ENCODE measurements at regions not wholly inside any gene's neighbourhood (a gene's known extent, or its start where the extent isn't known, plus 50 kb on each side); places are given as distances from the start of the nearest gene placed in this dataset.
A peak's percentile ranks its signal among the peaks of the same experiment; 100 is the strongest.

DNA sequence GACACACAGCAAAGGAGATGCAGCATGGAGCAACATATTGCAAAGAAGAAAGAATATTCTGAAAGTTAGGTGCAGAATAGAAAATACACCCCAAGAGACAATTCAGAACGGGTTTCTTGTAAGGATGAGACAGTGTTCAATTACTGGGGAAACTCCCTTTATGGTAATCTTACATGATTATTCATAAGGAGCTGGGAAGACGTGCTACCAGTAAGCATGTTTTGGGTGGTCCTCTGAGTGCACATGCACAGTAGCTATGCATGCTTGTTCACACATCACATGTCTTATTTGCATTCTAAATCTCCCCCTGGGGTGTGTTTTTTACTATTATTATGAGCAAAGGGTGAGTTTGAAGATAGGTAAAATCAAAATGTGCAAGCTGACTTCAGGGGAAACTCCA is 1448.8 kb downstream of the TECRL start:
- no peaks in the 10 kb centered on the region for H3K4me1 Mint-ChIP-seq (ENCODE audit: low read depth)
- TF ChIP-seq, protein P1, sequence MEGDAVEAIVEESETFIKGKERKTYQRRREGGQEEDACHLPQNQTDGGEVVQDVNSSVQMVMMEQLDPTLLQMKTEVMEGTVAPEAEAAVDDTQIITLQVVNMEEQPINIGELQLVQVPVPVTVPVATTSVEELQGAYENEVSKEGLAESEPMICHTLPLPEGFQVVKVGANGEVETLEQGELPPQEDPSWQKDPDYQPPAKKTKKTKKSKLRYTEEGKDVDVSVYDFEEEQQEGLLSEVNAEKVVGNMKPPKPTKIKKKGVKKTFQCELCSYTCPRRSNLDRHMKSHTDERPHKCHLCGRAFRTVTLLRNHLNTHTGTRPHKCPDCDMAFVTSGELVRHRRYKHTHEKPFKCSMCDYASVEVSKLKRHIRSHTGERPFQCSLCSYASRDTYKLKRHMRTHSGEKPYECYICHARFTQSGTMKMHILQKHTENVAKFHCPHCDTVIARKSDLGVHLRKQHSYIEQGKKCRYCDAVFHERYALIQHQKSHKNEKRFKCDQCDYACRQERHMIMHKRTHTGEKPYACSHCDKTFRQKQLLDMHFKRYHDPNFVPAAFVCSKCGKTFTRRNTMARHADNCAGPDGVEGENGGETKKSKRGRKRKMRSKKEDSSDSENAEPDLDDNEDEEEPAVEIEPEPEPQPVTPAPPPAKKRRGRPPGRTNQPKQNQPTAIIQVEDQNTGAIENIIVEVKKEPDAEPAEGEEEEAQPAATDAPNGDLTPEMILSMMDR (IDR thresholded peaks at IDR 0.05; ENCODE audit: unreplicated experiment): no peak
- H3K36me3 Mint-ChIP-seq (ENCODE audit: insufficient read depth): no peaks in the 10 kb centered on the region
- no peak overlapping the region for H3K4me3 Mint-ChIP-seq (ENCODE audit: low read depth)
- no peak overlapping the region for H3K27ac Mint-ChIP-seq
- no peaks in the 10 kb centered on the region for H3K9me3 Mint-ChIP-seq (ENCODE audit: low read depth)
- H3K27me3 Mint-ChIP-seq: no peaks in the 10 kb centered on the region
- no peak for DNase-seq (ENCODE audit: low spot score, unreplicated experiment)

DNA sequence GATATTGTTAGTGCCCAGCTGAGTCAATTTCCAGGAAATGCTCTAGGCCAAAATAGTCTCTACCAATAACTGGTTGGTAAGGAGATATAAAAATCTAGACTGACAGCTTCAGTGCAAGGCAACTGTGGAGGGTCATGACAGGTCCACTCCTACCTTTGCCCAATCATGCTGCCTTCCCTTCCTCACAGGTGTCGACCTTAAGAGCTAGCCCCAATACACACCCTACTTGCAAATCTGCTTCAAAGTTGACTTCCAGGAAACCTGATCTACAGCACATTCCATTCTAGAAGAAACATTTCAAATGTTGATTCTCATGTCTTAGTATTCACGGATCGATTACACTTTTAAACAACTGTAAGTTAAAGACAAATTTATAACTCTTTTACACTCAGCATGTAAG is 1455.5 kb downstream of the TECRL start:
- H3K36me3 Mint-ChIP-seq (ENCODE audit: insufficient read depth): no peaks in the 10 kb centered on the region
- no peak overlapping the region for H3K4me3 Mint-ChIP-seq (ENCODE audit: low read depth)
- TF ChIP-seq, protein P1 (IDR thresholded peaks at IDR 0.05; ENCODE audit: unreplicated experiment): no peak
- H3K4me1 Mint-ChIP-seq (ENCODE audit: low read depth): peaks cover 2% of the 10 kb centered on the region
- no peak for DNase-seq (ENCODE audit: low spot score, unreplicated experiment)
- peak overlapping the region; percentile 4 for H3K27ac Mint-ChIP-seq
- H3K27me3 Mint-ChIP-seq: no peaks in the 10 kb centered on the region
- no peaks in the 10 kb centered on the region for H3K9me3 Mint-ChIP-seq (ENCODE audit: low read depth)

DNA sequence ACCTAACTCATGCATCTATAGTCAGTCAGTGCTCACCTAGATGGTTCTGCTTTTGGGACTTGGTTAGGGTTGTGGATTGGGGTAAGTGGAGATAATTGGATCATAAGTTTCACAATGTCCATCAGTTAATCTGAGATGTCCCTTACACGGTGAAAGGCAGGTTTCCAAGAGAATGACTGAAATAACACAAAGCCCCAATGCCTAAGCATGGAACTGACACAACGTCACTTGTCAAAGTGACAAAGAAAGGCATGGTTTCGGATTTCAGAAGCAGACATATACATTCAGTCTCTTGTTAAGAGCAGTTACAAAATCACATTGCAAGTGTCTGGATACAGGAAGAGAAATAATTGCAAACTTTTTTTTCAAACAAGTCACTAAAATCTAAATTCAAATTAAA is 1456.9 kb downstream of the TECRL start:
- H3K4me3 Mint-ChIP-seq (ENCODE audit: low read depth): no peak overlapping the region
- no peak overlapping the region for H3K27ac Mint-ChIP-seq
- H3K4me1 Mint-ChIP-seq (ENCODE audit: low read depth): peaks cover 2% of the 10 kb centered on the region
- no peaks in the 10 kb centered on the region for H3K27me3 Mint-ChIP-seq
- H3K36me3 Mint-ChIP-seq (ENCODE audit: insufficient read depth): no peaks in the 10 kb centered on the region
- H3K9me3 Mint-ChIP-seq (ENCODE audit: low read depth): no peaks in the 10 kb centered on the region
- TF ChIP-seq, protein P1 (IDR thresholded peaks at IDR 0.05; ENCODE audit: unreplicated experiment): no peak
- no peak for DNase-seq (ENCODE audit: low spot score, unreplicated experiment)

DNA sequence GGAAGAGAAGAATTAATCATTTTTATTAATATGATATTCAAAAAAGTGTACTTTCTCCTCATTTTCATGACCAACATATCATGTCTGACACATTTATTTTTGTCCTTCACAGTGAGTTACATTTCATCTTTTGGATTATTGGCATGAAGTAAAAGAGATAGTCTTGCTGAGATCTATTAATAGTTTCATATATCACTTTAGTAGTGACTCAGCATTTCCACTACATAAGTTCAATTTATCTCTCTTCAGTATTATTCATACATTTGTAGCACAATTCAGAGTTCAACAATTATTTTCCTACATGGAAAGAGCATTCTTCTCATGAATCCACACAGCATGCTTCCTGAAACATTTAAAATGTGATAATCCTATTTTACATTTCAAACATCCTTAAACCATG is 1461.1 kb downstream of the TECRL start:
- TF ChIP-seq, protein P1 (IDR thresholded peaks at IDR 0.05; ENCODE audit: unreplicated experiment): no peak
- Mint-ChIP-seq H3K9me3 (ENCODE audit: low read depth) (peaks cover 10% of the 10 kb centered on the region), H3K27ac (no peak overlapping the region), H3K27me3 (no peaks in the 10 kb centered on the region), H3K4me1 (ENCODE audit: low read depth) (no peaks in the 10 kb centered on the region), H3K4me3 (ENCODE audit: low read depth) (no peak overlapping the region), H3K36me3 (ENCODE audit: insufficient read depth) (no peaks in the 10 kb centered on the region)
- DNase-seq (ENCODE audit: low spot score, unreplicated experiment): no peak

DNA sequence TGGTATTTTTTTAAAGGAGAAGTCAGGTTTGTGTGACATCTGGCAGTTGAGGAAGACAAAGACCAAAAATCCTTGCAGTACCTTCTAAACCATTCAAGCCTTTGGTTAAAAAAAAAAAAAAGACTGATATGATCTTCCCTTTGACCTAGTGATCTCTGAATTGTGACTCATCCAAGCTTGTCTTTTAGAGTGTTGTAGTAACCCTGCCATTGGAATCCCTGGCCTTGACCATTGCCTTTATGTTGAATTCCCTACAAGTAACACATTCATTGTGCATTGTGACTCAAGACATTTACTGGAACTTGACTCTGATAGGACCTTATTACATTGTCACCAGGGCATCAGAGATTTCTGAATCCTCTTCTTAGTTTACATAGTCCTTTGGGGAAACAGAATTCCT is 1469.0 kb downstream of the TECRL start:
- Mint-ChIP-seq H3K27ac (no peak overlapping the region), H3K36me3 (ENCODE audit: insufficient read depth) (no peaks in the 10 kb centered on the region), H3K9me3 (ENCODE audit: low read depth) (peaks cover 20% of the 10 kb centered on the region)

More for the DNA sequence above, 1469.0 kb downstream of the TECRL start:
- TF ChIP-seq, protein P1 (IDR thresholded peaks at IDR 0.05; ENCODE audit: unreplicated experiment): no peak
- H3K4me1 Mint-ChIP-seq (ENCODE audit: low read depth): peaks cover 4% of the 10 kb centered on the region
- H3K27me3 Mint-ChIP-seq: no peaks in the 10 kb centered on the region
- DNase-seq (ENCODE audit: low spot score, unreplicated experiment): no peak
- H3K4me3 Mint-ChIP-seq (ENCODE audit: low read depth): no peak overlapping the region
